ENCODE measurements at regions not wholly inside any gene's neighbourhood (a gene's known extent, or its start where the extent isn't known, plus 50 kb on each side); places are given as distances from the start of the nearest gene placed in this dataset.

DNA sequence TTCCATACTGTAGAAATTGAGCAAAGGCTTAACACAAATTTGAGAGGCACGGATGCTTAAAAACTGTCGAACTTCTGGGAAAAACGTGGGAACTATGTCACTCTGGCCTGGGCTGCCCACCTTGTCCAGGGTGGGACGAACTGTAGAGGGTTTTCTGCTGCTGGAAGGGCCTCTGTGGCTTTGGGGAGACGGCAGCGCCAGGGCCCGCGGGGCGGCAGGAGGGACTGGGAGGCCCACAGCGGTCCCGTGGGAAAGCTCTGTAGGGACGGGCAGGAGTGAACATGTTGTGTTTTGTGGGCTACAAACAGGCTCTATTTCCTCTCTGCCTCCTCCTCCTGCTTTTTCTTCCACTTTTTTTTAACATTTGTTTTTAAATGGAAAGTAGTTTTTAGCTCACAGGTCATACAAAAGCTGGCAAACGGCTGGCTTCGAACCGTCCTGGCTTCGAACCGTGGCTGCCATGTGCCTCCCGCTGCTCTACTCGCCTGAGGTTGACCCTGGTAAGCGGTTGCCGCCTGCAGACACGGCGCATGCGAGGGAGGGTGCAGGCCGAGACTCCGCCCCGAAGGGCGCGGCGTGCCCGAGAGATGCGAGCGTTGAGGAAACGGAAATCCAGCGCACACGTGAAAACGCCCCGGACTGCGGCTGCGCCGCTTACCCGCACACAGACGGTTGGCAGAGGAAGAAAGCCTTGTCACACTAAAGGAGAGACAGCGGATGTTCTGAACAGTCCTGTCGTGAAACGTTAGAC is 382.3 kb upstream of the ZFP42 start:
- WGBS (ENCODE audit: insufficient coverage): 92% methylated on average over 38 of the region's 46 CpGs
- Mint-ChIP-seq H3K27me3 (no peaks in the 10 kb centered on the region), H3K27ac (no peak overlapping the region), H3K4me3 (no peak overlapping the region), H3K9me3 (ENCODE audit: insufficient read depth) (peaks cover 2% of the 10 kb centered on the region), H3K4me1 (no peaks in the 10 kb centered on the region)
- H4K20me1 ChIP-seq (ENCODE audit: control insufficient read depth, insufficient read depth, low read length, poor library complexity, severe bottlenecking): no peaks in the 10 kb centered on the region
- no peaks in the 10 kb centered on the region for H3K79me2 ChIP-seq (ENCODE audit: control insufficient read depth, insufficient read depth, low read length)
- DNase-seq: no peak
- ChIA-PET POLR2A (no interaction called here), CTCF (interaction anchor here (0.6 kb wide), 1 partner anchor 33 kb away, joined by 3 read pairs; no protein-coding TSS in a partner anchor)
- H2AFZ ChIP-seq (ENCODE audit: insufficient read depth, low read depth, low read length, poor library complexity, severe bottlenecking): no peak overlapping the region
- H3K36me3 ChIP-seq (replicated peaks in 1 of 2; ENCODE audit: control extremely low read depth in 1 of 2, control insufficient read depth in 1 of 2, extremely low read depth in 1 of 2, insufficient read depth in 2 of 2, low read length in 1 of 2): no peaks in the 10 kb centered on the region
- H3K4me3 ChIP-seq (ENCODE audit: control extremely low read depth in 1 of 5, extremely low read depth in 1 of 5, insufficient read depth in 1 of 5, low read depth in 2 of 5, low read length in 4 of 5): no peak overlapping the region
- TF ChIP-seq, protein P1, sequence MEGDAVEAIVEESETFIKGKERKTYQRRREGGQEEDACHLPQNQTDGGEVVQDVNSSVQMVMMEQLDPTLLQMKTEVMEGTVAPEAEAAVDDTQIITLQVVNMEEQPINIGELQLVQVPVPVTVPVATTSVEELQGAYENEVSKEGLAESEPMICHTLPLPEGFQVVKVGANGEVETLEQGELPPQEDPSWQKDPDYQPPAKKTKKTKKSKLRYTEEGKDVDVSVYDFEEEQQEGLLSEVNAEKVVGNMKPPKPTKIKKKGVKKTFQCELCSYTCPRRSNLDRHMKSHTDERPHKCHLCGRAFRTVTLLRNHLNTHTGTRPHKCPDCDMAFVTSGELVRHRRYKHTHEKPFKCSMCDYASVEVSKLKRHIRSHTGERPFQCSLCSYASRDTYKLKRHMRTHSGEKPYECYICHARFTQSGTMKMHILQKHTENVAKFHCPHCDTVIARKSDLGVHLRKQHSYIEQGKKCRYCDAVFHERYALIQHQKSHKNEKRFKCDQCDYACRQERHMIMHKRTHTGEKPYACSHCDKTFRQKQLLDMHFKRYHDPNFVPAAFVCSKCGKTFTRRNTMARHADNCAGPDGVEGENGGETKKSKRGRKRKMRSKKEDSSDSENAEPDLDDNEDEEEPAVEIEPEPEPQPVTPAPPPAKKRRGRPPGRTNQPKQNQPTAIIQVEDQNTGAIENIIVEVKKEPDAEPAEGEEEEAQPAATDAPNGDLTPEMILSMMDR (IDR thresholded peaks at IDR 0.05): no peak
- no peak for TF ChIP-seq EZH2 (IDR thresholded peaks at IDR 0.05; ENCODE audit: borderline replicate concordance, insufficient read depth, low read depth, low read length, poor library complexity, severe bottlenecking)
- H3K9me3 ChIP-seq (ENCODE audit: control extremely low read depth in 1 of 3, control insufficient read depth in 2 of 3, insufficient read depth in 1 of 3, low read length in 2 of 3): peaks cover 0 to 8% (median 0%) of the 10 kb centered on the region in 3 donors
- H3K27ac ChIP-seq (ENCODE audit: low read length in 2 of 2): no peak overlapping the region
- H3K9ac ChIP-seq (ENCODE audit: low read length): no peak overlapping the region
- intact Hi-C loops (cut with micrococcal nuclease): no loop called here
- H3K27me3 ChIP-seq (replicated peaks in 1 of 4; ENCODE audit: control extremely low read depth in 1 of 4, control insufficient read depth in 3 of 4, insufficient read depth in 4 of 4, low read length in 3 of 4): no peaks in the 10 kb centered on the region
- ATAC-seq (ENCODE audit: low read depth): no peak
- no peaks in the 10 kb centered on the region for H3K4me1 ChIP-seq (ENCODE audit: control insufficient read depth in 2 of 2, insufficient read depth in 2 of 2, low read length in 2 of 2)
- no peak overlapping the region for H3K4me2 ChIP-seq (replicated peaks; ENCODE audit: low read depth, low read length, poor library complexity, severe bottlenecking)

- Mint-ChIP-seq H3K27me3 (no peaks in the 10 kb centered on the region), H3K9me3 (ENCODE audit: insufficient read depth) (peaks cover 2% of the 10 kb centered on the region), H3K4me1 (no peaks in the 10 kb centered on the region), H3K4me3 (no peak overlapping the region), H3K27ac (no peak overlapping the region)
- no peaks in the 10 kb centered on the region for H4K20me1 ChIP-seq (ENCODE audit: control insufficient read depth, insufficient read depth, low read length, poor library complexity, severe bottlenecking)
- no peak overlapping the region for H2AFZ ChIP-seq (ENCODE audit: insufficient read depth, low read depth, low read length, poor library complexity, severe bottlenecking)
- no peak overlapping the region for H3K9ac ChIP-seq (ENCODE audit: low read length)
- ChIA-PET POLR2A (no interaction called here), CTCF (no interaction called here)
- no peaks in the 10 kb centered on the region for H3K79me2 ChIP-seq (ENCODE audit: control insufficient read depth, insufficient read depth, low read length)
- no peak for TF ChIP-seq EZH2 (IDR thresholded peaks at IDR 0.05; ENCODE audit: borderline replicate concordance, insufficient read depth, low read depth, low read length, poor library complexity, severe bottlenecking)
- TF ChIP-seq, protein P1 (IDR thresholded peaks at IDR 0.05): no peak
- no peak overlapping the region for H3K27ac ChIP-seq (ENCODE audit: low read length in 2 of 2)
- H3K9me3 ChIP-seq (ENCODE audit: control extremely low read depth in 1 of 3, control insufficient read depth in 2 of 3, insufficient read depth in 1 of 3, low read length in 2 of 3): peaks cover 0 to 8% (median 0%) of the 10 kb centered on the region in 3 donors
- H3K4me2 ChIP-seq (replicated peaks; ENCODE audit: low read depth, low read length, poor library complexity, severe bottlenecking): no peak overlapping the region
- ATAC-seq (ENCODE audit: low read depth): no peak
- DNase-seq: no peak
- no peaks in the 10 kb centered on the region for H3K4me1 ChIP-seq (ENCODE audit: control insufficient read depth in 2 of 2, insufficient read depth in 2 of 2, low read length in 2 of 2)
- no peaks in the 10 kb centered on the region for H3K36me3 ChIP-seq (replicated peaks in 1 of 2; ENCODE audit: control extremely low read depth in 1 of 2, control insufficient read depth in 1 of 2, extremely low read depth in 1 of 2, insufficient read depth in 2 of 2, low read length in 1 of 2)
- H3K27me3 ChIP-seq (replicated peaks in 1 of 4; ENCODE audit: control extremely low read depth in 1 of 4, control insufficient read depth in 3 of 4, insufficient read depth in 4 of 4, low read length in 3 of 4): no peaks in the 10 kb centered on the region
- no peak overlapping the region for H3K4me3 ChIP-seq (ENCODE audit: control extremely low read depth in 1 of 5, extremely low read depth in 1 of 5, insufficient read depth in 1 of 5, low read depth in 2 of 5, low read length in 4 of 5)
- no CpG with 5 or more reads among the region's 1 CpG for WGBS (ENCODE audit: insufficient coverage)
- intact Hi-C loops (cut with micrococcal nuclease): no loop called here
These were observed 379.6 kb upstream of the ZFP42 start for GRCh38 chr4:187615972-187616371.

Measured in B cell (primary cell).